Thoracic aorta (tissue), 2 donors: ENCODE measurements at regions not wholly inside any gene's neighbourhood (a gene's known extent, or its start where the extent isn't known, plus 50 kb on each side); places are given as distances from the start of the nearest gene placed in this dataset.
A peak's percentile ranks its signal among the peaks of the same experiment; 100 is the strongest.

Experiments
- ATAC-seq: fragments of 150-250 bp; one replicate; pipeline ENCODE4 v1.8.0; 2017; ENCODE audit warnings: low read depth; ENCODE audit not compliant: insufficient number of reproducible peaks, low FRiP score
- DNase-seq: peaks from one replicate; pipeline ENCODE4 v3.0.0-alpha.2; 2020; ENCODE audit warnings: low spot score
- H3K27ac ChIP-seq, 2 donors: fragments of 200-600 bp; sonication (generic); 1 replicate in 1 of 2; 2 replicates in 1 of 2; pipeline ENCODE4 v1.5.1; 2016; ENCODE audit warnings: mild to moderate bottlenecking in 2 of 2, moderate library complexity in 2 of 2
- H3K27me3 ChIP-seq: fragments of 200-600 bp; sonication (generic); replicated peaks from 2 replicates; pipeline ENCODE4 v1.6.0; 2016; ENCODE audit warnings: mild to moderate bottlenecking; ENCODE audit not compliant: insufficient read depth
- H3K36me3 ChIP-seq: fragments of 200-600 bp; sonication (generic); one replicate; pipeline ENCODE4 v1.5.1; 2016
- H3K4me1 ChIP-seq, 2 donors: fragments of 200-600 bp; sonication (generic); 1 replicate in 1 of 2; 2 replicates in 1 of 2; pipeline versions ENCODE4 v1.5.1 to v1.6.0; 2016; ENCODE audit warnings: low read depth in 2 of 2, mild to moderate bottlenecking in 1 of 2; ENCODE audit not compliant: control insufficient read depth in 1 of 2
- H3K4me3 ChIP-seq: fragments of 200-600 bp; sonication (generic); 2 replicates; pipeline ENCODE4 v1.5.1; 2016; ENCODE audit warnings: mild to moderate bottlenecking
- H3K9me3 ChIP-seq: fragments of 200-600 bp; sonication (generic); 2 replicates; pipeline ENCODE4 v1.5.1; 2016
- TF ChIP-seq, protein P1 (sequence below): fragments of 200-600 bp; sonication (generic); IDR thresholded peaks from one replicate; pipeline ENCODE4 v1.5.1; 2019; ENCODE audit warnings: antibody characterized with exemption

DNA sequence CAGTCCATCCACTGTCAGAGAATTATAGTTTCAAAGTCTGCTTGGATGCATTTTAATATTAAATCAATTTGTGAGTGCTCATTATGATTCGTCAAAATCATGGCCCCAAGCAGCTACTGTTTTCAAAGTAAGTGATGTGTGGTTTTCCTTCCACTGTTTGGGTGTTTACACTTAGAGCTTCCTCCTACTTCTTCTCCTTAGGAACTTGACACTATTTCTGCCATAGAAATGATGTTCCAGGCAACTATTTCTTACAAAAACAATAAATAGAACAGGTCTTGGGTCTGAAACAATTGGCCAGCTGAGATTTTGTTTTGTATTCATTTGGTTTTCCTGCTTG, 132.8 kb upstream of the RAI14 start:
- H3K9me3 ChIP-seq, result no peaks in the 10 kb centered on the region
- ATAC-seq, result no peak
- no peak for DNase-seq
- H3K36me3 ChIP-seq, result no peaks in the 10 kb centered on the region
- TF ChIP-seq, protein P1, sequence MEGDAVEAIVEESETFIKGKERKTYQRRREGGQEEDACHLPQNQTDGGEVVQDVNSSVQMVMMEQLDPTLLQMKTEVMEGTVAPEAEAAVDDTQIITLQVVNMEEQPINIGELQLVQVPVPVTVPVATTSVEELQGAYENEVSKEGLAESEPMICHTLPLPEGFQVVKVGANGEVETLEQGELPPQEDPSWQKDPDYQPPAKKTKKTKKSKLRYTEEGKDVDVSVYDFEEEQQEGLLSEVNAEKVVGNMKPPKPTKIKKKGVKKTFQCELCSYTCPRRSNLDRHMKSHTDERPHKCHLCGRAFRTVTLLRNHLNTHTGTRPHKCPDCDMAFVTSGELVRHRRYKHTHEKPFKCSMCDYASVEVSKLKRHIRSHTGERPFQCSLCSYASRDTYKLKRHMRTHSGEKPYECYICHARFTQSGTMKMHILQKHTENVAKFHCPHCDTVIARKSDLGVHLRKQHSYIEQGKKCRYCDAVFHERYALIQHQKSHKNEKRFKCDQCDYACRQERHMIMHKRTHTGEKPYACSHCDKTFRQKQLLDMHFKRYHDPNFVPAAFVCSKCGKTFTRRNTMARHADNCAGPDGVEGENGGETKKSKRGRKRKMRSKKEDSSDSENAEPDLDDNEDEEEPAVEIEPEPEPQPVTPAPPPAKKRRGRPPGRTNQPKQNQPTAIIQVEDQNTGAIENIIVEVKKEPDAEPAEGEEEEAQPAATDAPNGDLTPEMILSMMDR, result no peak
- H3K4me1 ChIP-seq, result peaks cover 22 to 46% of the 10 kb centered on the region in 2 donors
- H3K4me3 ChIP-seq, result no peak overlapping the region
- no peaks in the 10 kb centered on the region for H3K27me3 ChIP-seq
- peak overlapping the region; percentile 67 to 86 for H3K27ac ChIP-seq

DNA sequence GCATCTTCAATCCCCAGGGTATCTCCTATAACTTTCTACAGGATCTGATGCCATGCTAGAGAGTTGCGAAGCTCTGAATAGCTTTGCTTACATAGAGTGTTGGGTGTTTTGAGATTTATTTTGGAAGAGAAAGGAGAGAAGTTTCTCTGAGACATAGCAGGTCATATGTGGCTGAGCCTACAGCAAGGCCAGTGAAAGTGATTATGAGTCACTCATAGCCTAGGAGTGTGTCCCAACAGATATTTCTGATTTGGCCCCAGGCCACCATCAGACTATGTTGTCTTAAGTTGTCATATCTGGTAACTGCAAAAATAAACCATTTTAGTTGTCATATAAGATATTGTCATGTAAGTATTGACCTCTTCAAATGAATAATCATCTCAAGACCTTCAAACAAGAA, 132.0 kb upstream of the RAI14 start:
- H3K27ac ChIP-seq, result peak overlapping the region in 1 of 2 donors; percentile 86
- no peaks in the 10 kb centered on the region for H3K27me3 ChIP-seq
- ATAC-seq (peak; percentile 5), DNase-seq (peak; percentile 16)
- no peaks in the 10 kb centered on the region for H3K9me3 ChIP-seq
- no peak overlapping the region for H3K4me3 ChIP-seq
- H3K36me3 ChIP-seq, result no peaks in the 10 kb centered on the region
- H3K4me1 ChIP-seq, result peaks cover 18 to 46% of the 10 kb centered on the region in 2 donors
- TF ChIP-seq, protein P1, result no peak

DNA sequence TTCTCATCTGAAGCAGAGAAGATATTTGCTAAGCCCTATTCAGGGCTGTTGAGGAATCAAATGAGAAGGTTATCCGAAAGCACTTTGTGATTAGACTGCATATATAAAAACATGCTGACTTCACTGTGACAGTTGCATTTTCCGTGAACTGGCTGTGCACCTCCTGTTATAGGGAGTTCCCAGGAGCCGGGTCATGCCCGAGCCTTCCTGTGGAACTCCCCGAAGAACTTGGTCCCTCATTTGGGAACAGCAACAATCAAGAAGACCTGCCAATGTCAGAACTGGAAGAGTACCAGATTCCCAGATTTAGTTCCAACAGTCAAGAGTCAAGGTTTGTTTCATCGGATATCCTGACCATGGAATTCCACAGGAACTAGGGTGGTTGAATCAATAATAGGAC, 130.4 kb upstream of the RAI14 start:
- Histone ChIP-seq H3K4me1 (peaks cover 21 to 56% of the 10 kb centered on the region in 2 donors), H3K4me3 (no peak overlapping the region), H3K36me3 (no peaks in the 10 kb centered on the region), H3K9me3 (no peaks in the 10 kb centered on the region), H3K27me3 (no peaks in the 10 kb centered on the region), H3K27ac (no peak overlapping the region)
- no peak for ATAC-seq
- TF ChIP-seq, protein P1, result no peak
- no peak for DNase-seq

DNA sequence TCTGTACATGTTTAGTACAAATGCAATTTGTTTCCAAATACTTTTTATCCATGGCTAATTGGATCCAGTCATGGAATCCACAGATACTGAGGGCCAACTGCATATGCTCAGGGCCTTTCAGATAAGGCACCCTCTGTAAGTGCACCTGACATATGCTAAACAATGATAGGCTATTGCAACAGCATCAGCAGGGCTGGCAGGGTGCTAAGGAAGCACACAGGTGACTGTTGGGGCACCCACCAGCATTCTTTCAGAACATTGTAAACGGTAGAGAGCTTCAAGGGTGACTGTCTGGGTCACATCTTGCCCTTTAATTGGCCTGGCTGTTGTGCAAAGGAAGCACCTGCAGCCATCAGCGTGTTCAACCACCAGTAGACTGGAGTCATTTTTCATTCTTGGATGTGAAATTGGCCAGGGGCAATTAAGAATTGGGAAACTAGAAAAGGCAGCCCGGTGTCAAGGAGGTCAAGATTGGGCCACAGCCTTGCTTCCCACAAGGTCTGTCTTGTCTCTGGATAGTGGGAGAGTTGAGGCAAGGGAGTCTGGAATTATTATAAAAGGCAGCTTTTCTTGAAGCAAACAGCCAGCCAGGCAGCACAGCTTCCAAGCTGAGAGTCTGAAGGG, 129.3 kb upstream of the RAI14 start:
- Histone ChIP-seq H3K27me3 (no peaks in the 10 kb centered on the region), H3K9me3 (no peaks in the 10 kb centered on the region), H3K4me1 (peaks cover 23 to 64% of the 10 kb centered on the region in 2 donors), H3K27ac (peak overlapping the region in 1 of 2 donors; percentile 10), H3K4me3 (no peak overlapping the region), H3K36me3 (no peaks in the 10 kb centered on the region)
- ATAC-seq (no peak), DNase-seq (no peak)
- TF ChIP-seq, protein P1, result no peak

DNA sequence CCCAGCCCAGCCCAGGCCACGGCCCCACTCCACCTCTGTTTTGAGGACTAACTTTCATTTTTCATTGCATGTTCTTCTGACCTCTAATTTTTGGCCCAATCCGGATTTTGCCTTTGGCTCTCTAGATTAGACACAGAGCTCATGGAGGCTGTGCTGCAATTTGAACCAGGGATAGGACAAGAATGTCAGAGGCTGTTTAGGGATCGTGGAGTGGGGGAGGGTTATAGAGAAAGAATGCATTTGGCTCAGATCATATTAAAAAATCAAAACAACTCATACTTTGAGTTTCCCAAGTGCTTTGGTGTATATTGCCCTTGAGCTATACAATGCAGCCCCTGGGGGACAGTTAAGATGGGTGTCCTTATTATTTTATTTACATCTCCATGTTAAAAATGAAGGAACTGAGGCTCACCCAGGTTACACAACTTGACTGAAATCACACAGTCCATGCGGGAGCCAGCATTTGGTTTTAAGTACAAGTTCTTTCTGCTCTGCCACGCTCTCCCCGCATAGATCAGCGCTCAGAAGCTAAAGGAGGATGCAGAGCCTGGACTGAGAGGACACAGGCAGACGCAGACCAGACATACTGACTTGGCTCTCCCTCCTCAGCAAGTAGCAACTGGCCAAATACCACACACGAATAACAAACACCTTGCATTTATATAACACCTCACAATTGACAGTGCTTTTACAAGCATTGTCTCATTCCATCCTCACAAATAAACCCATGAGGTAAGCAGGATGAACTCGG, 126.4 kb upstream of the RAI14 start:
- Histone ChIP-seq H3K9me3 (no peaks in the 10 kb centered on the region), H3K27ac (peak overlapping the region; percentile 45 to 62), H3K4me3 (no peak overlapping the region), H3K36me3 (no peaks in the 10 kb centered on the region), H3K4me1 (peaks cover 30 to 69% of the 10 kb centered on the region in 2 donors), H3K27me3 (no peaks in the 10 kb centered on the region)
- DNase-seq, result no peak
- TF ChIP-seq, protein P1, result no peak
- ATAC-seq, result no peak
